Suprapubic skin (tissue), 4 donors: ENCODE measurements at regions not wholly inside any gene's neighbourhood (a gene's known extent, or its start where the extent isn't known, plus 50 kb on each side); places are given as distances from the start of the nearest gene placed in this dataset.

Source experiments
- CTCF ChIP-seq, 2 donors: fragments of 200-600 bp in 1 of 2; fragments of 450-650 bp in 1 of 2; sonication (generic) in 1 of 2; IDR thresholded peaks; one replicate each; pipeline ENCODE4 v1.5.1; 2016 to 2019; ENCODE audit warnings: antibody characterized with exemption in 2 of 2, mild to moderate bottlenecking in 1 of 2, moderate library complexity in 1 of 2
- EP300 ChIP-seq: sonication (generic); formaldehyde crosslinking; IDR thresholded peaks from one replicate; pipeline ENCODE4 v1.6.1; 2017; ENCODE audit warnings: antibody characterized with exemption
- POLR2A ChIP-seq, 2 donors: fragments of 450-650 bp; IDR thresholded peaks; one replicate each; pipeline ENCODE4 v1.6.1; 2017; ENCODE audit warnings: antibody characterized with exemption in 2 of 2, mild to moderate bottlenecking in 2 of 2, moderate library complexity in 2 of 2
- POLR2AphosphoS5 ChIP-seq, 3 donors: sonication (generic); formaldehyde crosslinking; IDR thresholded peaks; one replicate each; pipeline ENCODE4 v1.6.1; 2017; ENCODE audit warnings: antibody characterized with exemption in 3 of 3

- no peak for TF ChIP-seq POLR2A (IDR thresholded peaks at IDR 0.05)
- no peak for TF ChIP-seq CTCF (IDR thresholded peaks at IDR 0.05)
- TF ChIP-seq EP300 = no peak
- TF ChIP-seq POLR2AphosphoS5 (IDR thresholded peaks at IDR 0.05) = no peak
These were observed 180.1 kb upstream of the S100G start for GRCh38 chrX:16469870-16470269.
